GM19240 (cell line): ENCODE measurements at regions not wholly inside any gene's neighbourhood (a gene's known extent, or its start where the extent isn't known, plus 50 kb on each side); places are given as distances from the start of the nearest gene placed in this dataset.
A peak's percentile ranks its signal among the peaks of the same experiment; 100 is the strongest.
"Not testable (repeated sequence)": the region's sequence is repeated elsewhere in the genome, so short reads cannot be mapped to it uniquely, and the experiment has no call there.

Experiments
- DNase-seq: peaks from one replicate; pipeline ENCODE4 v3.0.0; 2011; ENCODE audit warnings: low spot score; ENCODE audit not compliant: insufficient read length

DNA sequence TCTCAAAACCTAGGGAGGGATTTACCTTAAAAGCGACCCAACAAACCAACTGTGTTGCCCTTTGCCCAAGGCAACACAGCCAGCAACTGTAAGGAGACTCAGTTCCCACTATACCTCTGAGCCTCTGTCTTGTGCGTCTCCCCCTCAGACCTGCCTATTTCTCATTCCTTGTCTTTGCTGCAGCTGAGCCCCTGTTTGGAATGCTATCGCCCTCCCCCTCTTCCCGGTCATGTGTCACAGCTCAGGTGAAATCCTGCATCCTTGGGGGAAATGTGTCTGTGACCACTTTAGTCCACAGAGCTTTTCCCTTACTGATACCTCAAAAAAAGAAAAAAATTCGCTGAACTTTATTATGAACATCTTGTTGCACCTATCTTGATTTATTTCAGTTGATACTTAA is 52.0 kb upstream of the LRIG1 start:
- DNase-seq: no peak

- DNase-seq: no peak
Measured at GRCh38 chr3:66553441-66554113, 52.8 kb upstream of the LRIG1 start.

- no peak for DNase-seq
Measured at GRCh38 chr3:66554178-66554577, 53.4 kb upstream of the LRIG1 start.

GRCh38 chr3:66555214-66555844 is 54.5 kb upstream of the LRIG1 start:
- no peak for DNase-seq

DNA sequence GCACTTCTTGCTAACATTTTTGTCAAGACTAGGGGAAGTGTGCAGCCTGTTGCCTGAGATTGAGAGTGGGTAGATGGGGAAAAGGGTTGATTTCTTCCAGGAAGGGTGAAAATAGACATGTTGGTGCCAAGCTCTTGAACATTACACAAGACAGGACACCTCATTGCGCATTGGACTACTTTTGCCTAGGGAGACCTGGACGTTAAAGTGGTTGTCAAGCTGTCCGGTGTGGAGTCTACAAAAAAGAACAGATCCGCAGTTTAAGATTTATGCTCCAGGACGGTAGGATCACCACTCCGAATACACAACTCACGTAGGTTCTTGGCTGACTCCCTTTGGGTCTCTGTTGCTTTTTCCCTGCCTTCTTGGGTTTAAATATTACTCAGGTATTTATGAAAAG is 56.3 kb upstream of the LRIG1 start:
- DNase-seq: no peak

GRCh38 chr3:66559924-66560323 is 59.1 kb upstream of the LRIG1 start:
- not testable (repeated sequence) for DNase-seq

- no peak for DNase-seq
Measured at GRCh38 chr3:66561367-66561766, 60.5 kb upstream of the LRIG1 start.

GRCh38 chr3:66565301-66565700 is 64.5 kb upstream of the LRIG1 start:
- DNase-seq: no peak

GRCh38 chr3:66567077-66567476 is 66.3 kb upstream of the LRIG1 start:
- DNase-seq: no peak

DNA sequence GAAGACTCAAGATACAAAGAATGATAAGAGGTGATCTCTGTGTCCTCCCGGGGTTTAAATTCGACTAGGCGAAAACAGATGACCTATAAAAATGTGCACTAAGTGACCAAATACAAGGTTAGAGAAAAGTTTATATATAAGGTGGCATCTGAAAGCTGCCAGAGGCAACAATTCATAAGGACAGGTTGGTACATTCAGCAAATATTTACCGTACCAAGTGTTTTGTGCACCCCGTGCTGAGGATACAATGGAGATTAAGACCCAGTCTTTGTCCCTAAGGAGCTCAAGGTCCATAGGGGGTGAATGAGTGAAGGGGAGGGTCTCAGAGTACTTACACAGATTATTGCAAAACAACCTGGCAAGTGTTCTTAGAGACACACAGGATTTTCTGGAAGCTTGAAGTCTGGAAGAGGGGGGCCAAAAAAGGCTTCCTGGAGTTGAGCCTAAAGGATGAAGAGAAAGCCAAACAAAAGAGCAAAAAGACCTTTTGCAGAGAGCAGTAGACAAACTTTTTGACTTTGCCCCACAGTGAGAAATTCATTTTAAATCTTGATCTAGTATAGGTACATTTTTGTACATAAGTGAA is 71.4 kb upstream of the LRIG1 start:
- DNase-seq: no peak

DNA sequence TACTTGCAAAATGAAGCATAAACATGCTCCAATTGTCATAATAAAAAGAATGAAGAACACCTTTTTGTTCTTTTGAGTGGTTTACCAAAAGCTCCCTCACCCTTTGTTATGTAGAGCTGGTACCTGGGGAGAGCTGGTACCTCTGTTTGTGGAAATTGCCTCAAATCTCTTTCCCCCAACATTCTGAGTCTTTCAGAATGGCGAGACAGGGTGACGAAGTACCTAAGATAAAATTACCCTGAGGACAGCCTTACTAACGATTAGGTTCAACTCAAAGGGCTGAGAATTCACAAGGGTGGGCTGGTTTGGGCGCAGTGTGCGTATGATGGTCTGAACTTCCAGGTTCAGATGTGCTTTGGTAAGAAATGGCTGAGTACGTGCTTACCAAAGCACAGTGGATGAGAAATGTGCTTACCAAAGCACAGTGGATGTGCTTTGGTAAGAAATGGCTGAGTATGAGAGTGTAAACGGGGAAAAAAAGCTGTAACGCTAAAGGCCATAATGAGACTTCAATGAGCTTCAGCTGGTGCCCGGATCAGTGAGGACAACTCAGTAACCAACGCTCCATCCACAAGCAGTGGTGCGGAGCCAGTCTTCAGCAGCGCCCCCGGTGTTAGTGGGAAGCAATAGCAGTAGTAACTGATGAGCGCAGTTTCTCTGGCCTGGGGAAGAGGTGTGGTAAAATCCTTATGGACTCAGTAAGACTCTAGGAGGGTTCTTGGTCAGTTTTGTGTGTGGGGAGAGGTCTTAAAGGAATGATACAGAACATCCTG is 72.3 kb upstream of the LRIG1 start:
- DNase-seq: no peak

GRCh38 chr3:66574091-66574490 is 73.3 kb upstream of the LRIG1 start:
- no peak for DNase-seq

- no peak for DNase-seq
Measured at GRCh38 chr3:66577426-66578203, 76.8 kb upstream of the LRIG1 start.

GRCh38 chr3:66581256-66581655 is 80.4 kb upstream of the LRIG1 start:
- DNase-seq: no peak

DNA sequence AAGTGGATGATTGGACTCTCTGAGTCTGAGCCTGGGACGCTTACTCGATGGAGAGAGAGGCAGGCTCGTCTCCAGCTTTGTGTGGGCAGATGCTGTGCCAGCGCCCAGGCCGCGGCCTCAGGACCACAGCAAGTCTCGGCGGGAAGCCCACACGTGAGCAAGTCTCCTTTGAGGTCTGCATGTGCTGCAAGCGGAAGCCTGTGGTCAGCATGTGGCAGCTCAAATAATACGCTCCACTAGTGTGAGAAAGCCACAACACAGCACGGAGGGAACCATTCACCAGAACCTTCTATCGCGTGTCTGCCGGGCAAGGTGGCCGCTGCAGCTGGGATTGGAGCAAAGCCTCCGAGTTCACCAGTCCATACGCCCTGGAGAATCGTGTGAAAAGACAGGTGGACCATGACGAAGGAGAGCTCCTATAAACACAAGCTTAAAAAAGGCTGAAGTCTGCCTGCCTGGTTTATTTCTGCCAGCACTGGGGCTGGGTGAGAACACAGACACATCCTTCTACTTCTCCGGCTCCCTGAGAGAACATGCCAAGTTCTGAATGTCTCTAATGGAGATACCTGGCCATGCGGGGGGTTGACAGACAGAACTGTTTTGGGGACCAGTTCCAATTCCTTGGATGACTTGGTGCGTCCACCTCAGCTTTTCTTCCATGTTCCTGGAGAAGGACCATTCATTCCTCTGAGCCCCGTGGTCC is 82.0 kb upstream of the LRIG1 start:
- peak; percentile 18 for DNase-seq

DNA sequence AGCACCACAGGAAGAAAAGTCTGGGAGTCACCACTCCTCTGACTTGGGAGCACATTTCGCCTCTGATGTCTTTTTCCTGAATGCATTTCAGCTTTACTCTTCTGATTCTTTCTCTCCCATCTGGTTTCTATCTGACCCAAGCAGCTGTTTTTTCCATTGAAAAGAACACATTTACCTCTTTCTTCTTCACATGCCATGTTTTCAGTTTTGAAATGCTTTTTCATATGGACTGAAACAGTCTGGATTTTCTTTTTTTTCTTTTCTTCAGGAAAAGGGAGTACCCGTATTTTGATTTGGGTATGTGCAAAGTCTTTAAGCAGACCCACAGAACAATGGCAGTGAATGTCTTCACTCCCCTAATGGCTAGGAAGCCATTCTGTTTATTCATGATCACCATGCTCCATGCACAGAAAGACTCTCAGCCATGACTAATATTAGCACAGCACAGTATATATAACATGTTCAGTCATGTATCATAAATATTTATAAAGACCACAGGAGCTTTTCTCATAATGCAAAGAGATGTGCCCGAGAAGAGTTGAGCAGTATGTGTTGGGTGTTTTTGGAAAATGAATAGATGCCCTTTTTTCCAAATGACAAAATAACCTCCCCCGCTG is 82.7 kb upstream of the LRIG1 start:
- DNase-seq: no peak

GRCh38 chr3:66585520-66586095 is 84.8 kb upstream of the LRIG1 start:
- DNase-seq: no peak

- DNase-seq: no peak
Measured at GRCh38 chr3:66586853-66587252, 86.0 kb upstream of the LRIG1 start.

GRCh38 chr3:66588340-66588847 is 87.6 kb upstream of the LRIG1 start:
- no peak for DNase-seq
